Renal cortex interstitium (tissue), 11 donors: ENCODE measurements at regions not wholly inside any gene's neighbourhood (a gene's known extent, or its start where the extent isn't known, plus 50 kb on each side); places are given as distances from the start of the nearest gene placed in this dataset.
"Not testable (repeated sequence)": the region's sequence is repeated elsewhere in the genome, so short reads cannot be mapped to it uniquely, and the experiment has no call there.

Source experiments
- DNase-seq, 11 donors: peaks; one replicate each; pipeline ENCODE4 v3.0.0-alpha.2; 2013; ENCODE audit warnings: low read depth in 9 of 11, low spot score in 4 of 11; ENCODE audit errors: extremely low read depth in 1 of 11

GRCh38 chr5:26439121-26439520, 599.3 kb downstream of the CDH9 start:
- no peak for DNase-seq

GRCh38 chr5:26434688-26435087, 603.7 kb downstream of the CDH9 start:
- DNase-seq, result no peak

- DNase-seq, result no peak
Observed at GRCh38 chr5:26432386-26432785, 606.0 kb downstream of the CDH9 start.

- DNase-seq, result no peak
Observed at GRCh38 chr5:26430323-26430722, 608.1 kb downstream of the CDH9 start.

- DNase-seq, result no peak
Observed at GRCh38 chr5:26427281-26427680, 611.1 kb downstream of the CDH9 start.

GRCh38 chr5:26419987-26420386, 618.4 kb downstream of the CDH9 start:
- no peak for DNase-seq

- DNase-seq, result no peak
Observed at GRCh38 chr5:26416911-26417310, 621.5 kb downstream of the CDH9 start.

GRCh38 chr5:26415987-26416779, 622.2 kb downstream of the CDH9 start:
- DNase-seq, result no peak

- DNase-seq, result no peak
Observed at GRCh38 chr5:26390608-26391007, 647.8 kb downstream of the CDH9 start.

- no peak for DNase-seq
Observed at GRCh38 chr5:26388976-26389375, 649.4 kb downstream of the CDH9 start.

GRCh38 chr5:26386532-26386931, 651.9 kb downstream of the CDH9 start:
- no peak for DNase-seq

GRCh38 chr5:26364624-26365023, 673.8 kb downstream of the CDH9 start:
- DNase-seq, result not testable (repeated sequence)

GRCh38 chr5:26343801-26344325, 694.5 kb downstream of the CDH9 start:
- no peak for DNase-seq

- no peak for DNase-seq
Observed at GRCh38 chr5:26339576-26339975, 698.8 kb downstream of the CDH9 start.

GRCh38 chr5:26329562-26330189, 708.7 kb downstream of the CDH9 start:
- DNase-seq, result peak in 4 of 11 donors; percentile 0 to 4 (median 2)

GRCh38 chr5:26326153-26326759, 712.1 kb downstream of the CDH9 start:
- no peak for DNase-seq

GRCh38 chr5:26325432-26325831, 713.0 kb downstream of the CDH9 start:
- DNase-seq, result not testable (repeated sequence)

GRCh38 chr5:26324273-26324895, 714.0 kb downstream of the CDH9 start:
- DNase-seq, result not testable (repeated sequence)

- DNase-seq, result no peak
Observed at GRCh38 chr5:26323794-26324193, 714.6 kb downstream of the CDH9 start.

GRCh38 chr5:26321278-26321677, 717.1 kb downstream of the CDH9 start:
- no peak for DNase-seq
